ENCODE measurements at regions not wholly inside any gene's neighbourhood (a gene's known extent, or its start where the extent isn't known, plus 50 kb on each side); places are given as distances from the start of the nearest gene placed in this dataset.

GRCh38 chr11:69903211-69903610, 84.0 kb upstream of the FGF3 start:
- TF ChIP-seq CTCF (conservative IDR thresholded peaks at IDR 0.05; ENCODE audit: low read length) (no peak), EZH2phosphoT487 (IDR thresholded peaks at IDR 0.05; ENCODE audit: borderline replicate concordance) (no peak)
